ENCODE measurements at regions not wholly inside any gene's neighbourhood (a gene's known extent, or its start where the extent isn't known, plus 50 kb on each side); places are given as distances from the start of the nearest gene placed in this dataset.

DNA sequence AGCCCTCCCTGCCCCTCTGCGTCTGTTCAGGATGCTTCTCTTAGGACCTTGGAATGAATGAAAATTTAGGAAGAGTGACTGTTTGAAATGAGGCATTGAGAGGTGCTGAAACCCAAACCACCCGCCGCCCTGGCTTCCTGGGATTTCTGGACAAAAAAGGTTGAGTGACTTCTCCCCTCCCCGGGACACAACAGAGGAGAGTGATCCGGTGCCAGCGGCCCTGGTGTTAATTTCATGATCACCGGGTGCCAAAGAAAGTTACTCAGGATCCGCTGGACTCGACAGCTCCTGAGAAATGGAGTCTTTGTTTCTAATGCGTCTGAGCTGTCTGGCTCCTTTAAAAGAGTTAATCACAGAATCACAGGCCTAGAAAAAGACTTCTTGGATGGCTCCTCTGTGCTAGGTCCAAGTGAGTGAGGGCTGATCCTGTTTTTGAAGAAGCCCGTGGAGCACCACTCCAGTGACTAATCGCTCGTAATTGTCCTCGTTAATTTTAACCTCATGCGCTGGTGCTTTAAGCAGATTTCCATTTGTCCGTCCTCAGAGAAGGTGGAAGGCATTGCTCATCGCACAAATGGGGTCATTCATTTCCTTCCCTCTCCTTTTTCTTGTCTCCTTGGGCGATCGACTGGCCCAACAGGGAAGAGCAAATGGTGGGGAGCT lies 144.4 kb upstream of the ZFHX3 start:
- no peaks in the 10 kb centered on the region for H3K9me2 ChIP-seq (ENCODE audit: insufficient read depth)
- peaks cover 14% of the 10 kb centered on the region for H3K27me3 ChIP-seq (ENCODE audit: insufficient read depth, low read length)
- no peak overlapping the region for H3K27ac ChIP-seq (ENCODE audit: low read depth, low read length)
- H3K36me3 ChIP-seq (ENCODE audit: control insufficient read depth in 1 of 2, insufficient read depth in 2 of 2, low read length in 2 of 2) = no peaks in the 10 kb centered on the region
- BruUV-seq (replicated peaks) = no TSS peak
- no peak overlapping the region for H2AFZ ChIP-seq (ENCODE audit: low read depth, low read length, poor library complexity, severe bottlenecking)
- ChIA-PET CTCF (no interaction called here), RAD21 (ENCODE audit: low non-redundant PET in 1 of 2, low total read pairs in 2 of 2, uncharacterized antibody in 2 of 2, unreplicated experiment in 2 of 2) (no interaction called here), POLR2A (no interaction called here)
- intact Hi-C loops (cut with micrococcal nuclease) = no loop called here
- H3K9ac ChIP-seq (ENCODE audit: low read length) = no peak overlapping the region
- no peak overlapping the region for H3K4me3 ChIP-seq (replicated peaks in 1 of 2; ENCODE audit: low read depth in 1 of 2, low read length in 2 of 2)
- no peaks in the 10 kb centered on the region for H3K4me1 ChIP-seq (ENCODE audit: control insufficient read depth in 1 of 2, insufficient read depth in 2 of 2, low read length in 2 of 2)
- no peak for DNase-seq (ENCODE audit: low read depth, low spot score)
- no peaks in the 10 kb centered on the region for H4K20me1 ChIP-seq (ENCODE audit: insufficient read depth)
- no peaks in the 10 kb centered on the region for H3K79me2 ChIP-seq (ENCODE audit: insufficient read depth, low read length)
- TF ChIP-seq YY1 (IDR thresholded peaks at IDR 0.05; ENCODE audit: extremely low read depth, insufficient replicate concordance, low read depth, low read length) = no peak
- TF ChIP-seq SIN3A (IDR thresholded peaks at IDR 0.05; ENCODE audit: low read depth) = no peak
- TF ChIP-seq, protein P1, sequence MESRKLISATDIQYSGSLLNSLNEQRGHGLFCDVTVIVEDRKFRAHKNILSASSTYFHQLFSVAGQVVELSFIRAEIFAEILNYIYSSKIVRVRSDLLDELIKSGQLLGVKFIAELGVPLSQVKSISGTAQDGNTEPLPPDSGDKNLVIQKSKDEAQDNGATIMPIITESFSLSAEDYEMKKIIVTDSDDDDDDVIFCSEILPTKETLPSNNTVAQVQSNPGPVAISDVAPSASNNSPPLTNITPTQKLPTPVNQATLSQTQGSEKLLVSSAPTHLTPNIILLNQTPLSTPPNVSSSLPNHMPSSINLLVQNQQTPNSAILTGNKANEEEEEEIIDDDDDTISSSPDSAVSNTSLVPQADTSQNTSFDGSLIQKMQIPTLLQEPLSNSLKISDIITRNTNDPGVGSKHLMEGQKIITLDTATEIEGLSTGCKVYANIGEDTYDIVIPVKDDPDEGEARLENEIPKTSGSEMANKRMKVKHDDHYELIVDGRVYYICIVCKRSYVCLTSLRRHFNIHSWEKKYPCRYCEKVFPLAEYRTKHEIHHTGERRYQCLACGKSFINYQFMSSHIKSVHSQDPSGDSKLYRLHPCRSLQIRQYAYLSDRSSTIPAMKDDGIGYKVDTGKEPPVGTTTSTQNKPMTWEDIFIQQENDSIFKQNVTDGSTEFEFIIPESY (IDR thresholded peaks at IDR 0.05; ENCODE audit: extremely low read depth, insufficient replicate concordance, low read length) = no peak
- TF ChIP-seq EGR1 (IDR thresholded peaks at IDR 0.05; ENCODE audit: low read depth) = no peak
- TF ChIP-seq FOSL1 (IDR thresholded peaks at IDR 0.05; ENCODE audit: low read depth) = no peak
- TF ChIP-seq, protein P2, sequence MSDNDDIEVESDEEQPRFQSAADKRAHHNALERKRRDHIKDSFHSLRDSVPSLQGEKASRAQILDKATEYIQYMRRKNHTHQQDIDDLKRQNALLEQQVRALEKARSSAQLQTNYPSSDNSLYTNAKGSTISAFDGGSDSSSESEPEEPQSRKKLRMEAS (IDR thresholded peaks at IDR 0.05) = no peak
- TF ChIP-seq, protein P3, sequence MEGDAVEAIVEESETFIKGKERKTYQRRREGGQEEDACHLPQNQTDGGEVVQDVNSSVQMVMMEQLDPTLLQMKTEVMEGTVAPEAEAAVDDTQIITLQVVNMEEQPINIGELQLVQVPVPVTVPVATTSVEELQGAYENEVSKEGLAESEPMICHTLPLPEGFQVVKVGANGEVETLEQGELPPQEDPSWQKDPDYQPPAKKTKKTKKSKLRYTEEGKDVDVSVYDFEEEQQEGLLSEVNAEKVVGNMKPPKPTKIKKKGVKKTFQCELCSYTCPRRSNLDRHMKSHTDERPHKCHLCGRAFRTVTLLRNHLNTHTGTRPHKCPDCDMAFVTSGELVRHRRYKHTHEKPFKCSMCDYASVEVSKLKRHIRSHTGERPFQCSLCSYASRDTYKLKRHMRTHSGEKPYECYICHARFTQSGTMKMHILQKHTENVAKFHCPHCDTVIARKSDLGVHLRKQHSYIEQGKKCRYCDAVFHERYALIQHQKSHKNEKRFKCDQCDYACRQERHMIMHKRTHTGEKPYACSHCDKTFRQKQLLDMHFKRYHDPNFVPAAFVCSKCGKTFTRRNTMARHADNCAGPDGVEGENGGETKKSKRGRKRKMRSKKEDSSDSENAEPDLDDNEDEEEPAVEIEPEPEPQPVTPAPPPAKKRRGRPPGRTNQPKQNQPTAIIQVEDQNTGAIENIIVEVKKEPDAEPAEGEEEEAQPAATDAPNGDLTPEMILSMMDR (IDR thresholded peaks at IDR 0.05 in 2 of 3, conservative IDR thresholded peaks at IDR 0.05 in 1 of 3; ENCODE audit: borderline replicate concordance in 1 of 3, insufficient read depth in 1 of 3, low read depth in 2 of 3, low read length in 2 of 3) = no peak
- no peak for TF ChIP-seq POLR2AphosphoS5 (IDR thresholded peaks at IDR 0.05; ENCODE audit: low read depth, low read length)
- TF ChIP-seq EZH2 (IDR thresholded peaks at IDR 0.05) = no peak
- TF ChIP-seq JUND (IDR thresholded peaks at IDR 0.05) = no peak
- TF ChIP-seq SRF (IDR thresholded peaks at IDR 0.05; ENCODE audit: low read depth) = no peak
- no peak for TF ChIP-seq ZFX (IDR thresholded peaks at IDR 0.05)
- TF ChIP-seq CBX3 (IDR thresholded peaks at IDR 0.05; ENCODE audit: low read depth) = no peak
- no peak for TF ChIP-seq POLR2A (IDR thresholded peaks at IDR 0.05; ENCODE audit: borderline replicate concordance, extremely low read depth, insufficient read depth, insufficient read length)
- no peak for TF ChIP-seq ELF1 (IDR thresholded peaks at IDR 0.05; ENCODE audit: borderline replicate concordance, low read depth)
- TF ChIP-seq, protein P4, sequence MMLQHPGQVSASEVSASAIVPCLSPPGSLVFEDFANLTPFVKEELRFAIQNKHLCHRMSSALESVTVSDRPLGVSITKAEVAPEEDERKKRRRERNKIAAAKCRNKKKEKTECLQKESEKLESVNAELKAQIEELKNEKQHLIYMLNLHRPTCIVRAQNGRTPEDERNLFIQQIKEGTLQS (IDR thresholded peaks at IDR 0.05) = no peak
- no peak for TF ChIP-seq EZH2phosphoT487 (IDR thresholded peaks at IDR 0.05; ENCODE audit: borderline replicate concordance)
- H3K4me2 ChIP-seq (ENCODE audit: low read length) = no peak overlapping the region
- no peaks in the 10 kb centered on the region for H3K9me3 ChIP-seq (ENCODE audit: control insufficient read depth in 1 of 2, insufficient read depth in 1 of 2, low read depth in 1 of 2, low read length in 2 of 2)
- ATAC-seq = no peak
